ENCODE measurements at regions not wholly inside any gene's neighbourhood (a gene's known extent, or its start where the extent isn't known, plus 50 kb on each side); places are given as distances from the start of the nearest gene placed in this dataset.

DNA sequence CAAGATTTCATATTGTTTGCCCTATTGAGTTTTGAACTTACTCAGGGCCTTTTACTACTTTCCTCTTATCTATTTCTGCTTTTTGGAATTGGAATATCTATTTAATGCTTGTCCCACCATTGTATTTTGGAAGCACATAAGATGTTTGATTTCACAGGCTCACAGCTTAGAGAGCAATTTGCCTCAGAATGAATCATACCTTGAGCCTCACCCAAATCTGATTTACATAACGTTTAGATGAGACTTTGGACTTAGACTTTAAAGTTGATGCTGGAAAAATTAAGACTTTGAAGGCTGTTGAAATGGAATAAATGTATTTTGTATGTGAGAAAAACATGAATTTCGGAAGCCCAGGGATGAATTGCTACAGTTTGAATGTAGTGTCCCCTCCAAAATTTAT is 458.9 kb downstream of the CNTN6 start:
- no peaks in the 10 kb centered on the region for H3K36me3 ChIP-seq (ENCODE audit: control insufficient read depth in 2 of 2, extremely low read depth in 1 of 2, insufficient read depth in 2 of 2, low read length in 2 of 2)
- H3K4me3 ChIP-seq (replicated peaks in 1 of 3; ENCODE audit: insufficient read depth in 1 of 3, low read depth in 1 of 3, low read length in 3 of 3) = no peak overlapping the region
- FAIRE-seq (no peak), DNase-seq (ENCODE audit: low read depth, low spot score) (no peak)
- H2AFZ ChIP-seq (ENCODE audit: low read depth, low read length) = no peak overlapping the region
- no peaks in the 10 kb centered on the region for H3K9me3 ChIP-seq (replicated peaks; ENCODE audit: control insufficient read depth, insufficient read depth, low read length)
- H3K9me1 ChIP-seq (replicated peaks; ENCODE audit: control insufficient read depth, extremely low read depth, insufficient read depth, low read length) = no peaks in the 10 kb centered on the region
- TF ChIP-seq JUN (IDR thresholded peaks at IDR 0.05; ENCODE audit: borderline replicate concordance, insufficient read depth, insufficient read length, low read depth) (no peak), POLR2AphosphoS5 (IDR thresholded peaks at IDR 0.05; ENCODE audit: insufficient read depth, low read depth, low read length) (no peak), GATA2 (IDR thresholded peaks at IDR 0.05; ENCODE audit: insufficient read depth, insufficient read length, low read depth, low read length) (no peak), POLR2A (IDR thresholded peaks at IDR 0.05; ENCODE audit: low read depth, low read length) (no peak), MAX (IDR thresholded peaks at IDR 0.05; ENCODE audit: insufficient read depth, insufficient read length) (no peak), MYC (IDR thresholded peaks at IDR 0.05; ENCODE audit: low read depth, low read length) (no peak), EZH2 (IDR thresholded peaks at IDR 0.05; ENCODE audit: borderline replicate concordance, low read depth, low read length, severe bottlenecking) (no peak), FOS (IDR thresholded peaks at IDR 0.05; ENCODE audit: borderline replicate concordance, insufficient read depth, low read length) (no peak)
- TF ChIP-seq, protein P1, sequence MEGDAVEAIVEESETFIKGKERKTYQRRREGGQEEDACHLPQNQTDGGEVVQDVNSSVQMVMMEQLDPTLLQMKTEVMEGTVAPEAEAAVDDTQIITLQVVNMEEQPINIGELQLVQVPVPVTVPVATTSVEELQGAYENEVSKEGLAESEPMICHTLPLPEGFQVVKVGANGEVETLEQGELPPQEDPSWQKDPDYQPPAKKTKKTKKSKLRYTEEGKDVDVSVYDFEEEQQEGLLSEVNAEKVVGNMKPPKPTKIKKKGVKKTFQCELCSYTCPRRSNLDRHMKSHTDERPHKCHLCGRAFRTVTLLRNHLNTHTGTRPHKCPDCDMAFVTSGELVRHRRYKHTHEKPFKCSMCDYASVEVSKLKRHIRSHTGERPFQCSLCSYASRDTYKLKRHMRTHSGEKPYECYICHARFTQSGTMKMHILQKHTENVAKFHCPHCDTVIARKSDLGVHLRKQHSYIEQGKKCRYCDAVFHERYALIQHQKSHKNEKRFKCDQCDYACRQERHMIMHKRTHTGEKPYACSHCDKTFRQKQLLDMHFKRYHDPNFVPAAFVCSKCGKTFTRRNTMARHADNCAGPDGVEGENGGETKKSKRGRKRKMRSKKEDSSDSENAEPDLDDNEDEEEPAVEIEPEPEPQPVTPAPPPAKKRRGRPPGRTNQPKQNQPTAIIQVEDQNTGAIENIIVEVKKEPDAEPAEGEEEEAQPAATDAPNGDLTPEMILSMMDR (IDR thresholded peaks at IDR 0.05; ENCODE audit: extremely low read depth in 1 of 2, insufficient read depth in 1 of 2, low read depth in 1 of 2, low read length in 2 of 2) = no peak
- no peaks in the 10 kb centered on the region for H3K27me3 ChIP-seq (ENCODE audit: control insufficient read depth in 2 of 2, insufficient read depth in 2 of 2, low read length in 2 of 2)
- intact Hi-C loops (cut with micrococcal nuclease) (no loop called here), dilution Hi-C loops (cut with MboI; ENCODE audit: extremely low pct_ligation_motif_present, low sequenced_read_pairs) (no loop called here)
- CTCF ChIA-PET = no interaction called here
- H3K4me1 ChIP-seq (ENCODE audit: control insufficient read depth, extremely low read depth, insufficient read depth, low read length) = no peaks in the 10 kb centered on the region
- no peak overlapping the region for H3K27ac ChIP-seq (ENCODE audit: insufficient read depth, low read depth, low read length)
- no TSS peak for BruUV-seq (replicated peaks)
- H3K9ac ChIP-seq (replicated peaks; ENCODE audit: extremely low read depth, insufficient read depth, low read length) = no peak overlapping the region
- H3K4me2 ChIP-seq (ENCODE audit: insufficient read depth, low read length) = no peak overlapping the region
- H3K79me2 ChIP-seq (ENCODE audit: control insufficient read depth, insufficient read depth, low read length) = no peaks in the 10 kb centered on the region
- POLR2A ChIA-PET = no interaction called here
- H4K20me1 ChIP-seq (replicated peaks; ENCODE audit: control insufficient read depth, extremely low read depth, insufficient read depth, low read length) = no peaks in the 10 kb centered on the region
